Liver (tissue), 8 donors: ENCODE measurements at regions not wholly inside any gene's neighbourhood (a gene's known extent, or its start where the extent isn't known, plus 50 kb on each side); places are given as distances from the start of the nearest gene placed in this dataset.

ENCODE experiments used
- DNase-seq: peaks from one replicate; pipeline ENCODE4 v3.0.0-alpha.2; 2017; ENCODE audit warnings: low spot score
- H3K27ac ChIP-seq, 2 donors: one replicate each; pipeline ENCODE4 v1.7.0; 2013; ENCODE audit warnings: inconsistent platforms in 2 of 2, low read length in 2 of 2, control low read depth in 1 of 2, low read depth in 1 of 2, mild to moderate bottlenecking in 1 of 2
- H3K27me3 ChIP-seq, 4 donors: one replicate each; pipeline versions ENCODE4 v1.6.1 to v1.7.0; 2013; ENCODE audit warnings: low read length in 3 of 4, inconsistent platforms in 1 of 4, mild to moderate bottlenecking in 1 of 4, moderate library complexity in 1 of 4; ENCODE audit not compliant: control insufficient read depth in 4 of 4, insufficient read depth in 4 of 4
- H3K36me3 ChIP-seq, 4 donors: one replicate each; pipeline versions ENCODE4 v1.6.1 to v1.7.0; 2013; ENCODE audit warnings: low read length in 3 of 4, mild to moderate bottlenecking in 3 of 4, low read depth in 1 of 4, moderate library complexity in 1 of 4; ENCODE audit not compliant: control insufficient read depth in 4 of 4, insufficient read depth in 3 of 4
- H3K4me1 ChIP-seq, 4 donors: one replicate each; pipeline versions ENCODE4 v1.6.1 to v1.7.0; 2013; ENCODE audit warnings: low read length in 3 of 4, mild to moderate bottlenecking in 3 of 4, moderate library complexity in 1 of 4; ENCODE audit not compliant: control insufficient read depth in 4 of 4, insufficient read depth in 4 of 4
- H3K4me3 ChIP-seq, 3 donors: one replicate each; pipeline versions ENCODE4 v1.6.1 to v1.7.0; 2013; ENCODE audit warnings: low read length in 3 of 3, control low read depth in 1 of 3, low read depth in 1 of 3, mild to moderate bottlenecking in 1 of 3
- H3K9ac ChIP-seq, 2 donors: one replicate each; pipeline ENCODE4 v1.7.0; 2013; ENCODE audit warnings: low read length in 2 of 2, mild to moderate bottlenecking in 2 of 2, moderate library complexity in 2 of 2, control low read depth in 1 of 2, low read depth in 1 of 2
- H3K9me3 ChIP-seq, 4 donors: one replicate each; pipeline versions ENCODE4 v1.6.1 to v1.7.0; 2013; ENCODE audit warnings: low read length in 3 of 4; ENCODE audit not compliant: control insufficient read depth in 4 of 4
- CTCF ChIP-seq: fragments of 150-350 bp; IDR thresholded peaks from 2 replicates; pipeline ENCODE4 v1.5.1; 2017; ENCODE audit warnings: improper control_type of control experiment, low read depth, low read length; ENCODE audit not compliant: missing input control
- EGR1 ChIP-seq, 2 donors: IDR thresholded peaks; 2 replicates each; pipeline ENCODE4 v1.6.1; 2016 to 2018; ENCODE audit warnings: antibody characterized with exemption in 2 of 2, low read depth in 2 of 2
- FOXA1 ChIP-seq: IDR thresholded peaks from 2 replicates; pipeline ENCODE4 v1.6.1; 2016; ENCODE audit warnings: antibody characterized with exemption
- FOXA2 ChIP-seq: IDR thresholded peaks from 2 replicates; pipeline ENCODE4 v1.6.1; 2016; ENCODE audit warnings: antibody characterized with exemption
- GABPA ChIP-seq, 2 donors: IDR thresholded peaks in 1 of 2; conservative IDR thresholded peaks in 1 of 2; 2 replicates each; pipeline ENCODE4 v1.6.1; 2016; ENCODE audit warnings: antibody characterized with exemption in 2 of 2, mild to moderate bottlenecking in 1 of 2, moderate library complexity in 1 of 2
- HNF4A ChIP-seq, 2 donors: conservative IDR thresholded peaks; 2 replicates each; pipeline ENCODE4 v1.6.1; 2016; ENCODE audit warnings: antibody characterized with exemption in 2 of 2, mild to moderate bottlenecking in 2 of 2
- HNF4G ChIP-seq: IDR thresholded peaks from 2 replicates; pipeline ENCODE4 v1.6.1; 2016; ENCODE audit warnings: antibody characterized with exemption
- JUND ChIP-seq, 2 donors: IDR thresholded peaks; 2 replicates each; pipeline ENCODE4 v1.6.1; 2016; ENCODE audit warnings: antibody characterized with exemption in 2 of 2
- MAX ChIP-seq: IDR thresholded peaks from 2 replicates; pipeline ENCODE4 v1.6.1; 2016; ENCODE audit warnings: antibody characterized with exemption
- NR2F2 ChIP-seq: IDR thresholded peaks from 2 replicates; pipeline ENCODE4 v1.6.1; 2016; ENCODE audit warnings: antibody characterized with exemption
- RAD21 ChIP-seq, 2 donors: IDR thresholded peaks; 2 replicates each; pipeline ENCODE4 v1.6.1; 2016; ENCODE audit warnings: antibody characterized with exemption in 2 of 2, mild to moderate bottlenecking in 2 of 2
- RXRA ChIP-seq, 2 donors: IDR thresholded peaks; 2 replicates each; pipeline ENCODE4 v1.6.1; 2017 to 2018; ENCODE audit warnings: antibody characterized with exemption in 2 of 2, mild to moderate bottlenecking in 1 of 2
- SP1 ChIP-seq: IDR thresholded peaks from 2 replicates; pipeline ENCODE4 v1.6.1; 2018; ENCODE audit warnings: antibody characterized with exemption, mild to moderate bottlenecking
- TAF1 ChIP-seq: conservative IDR thresholded peaks from 2 replicates; pipeline ENCODE4 v1.6.1; 2016; ENCODE audit warnings: antibody characterized with exemption, mild to moderate bottlenecking
- YY1 ChIP-seq: IDR thresholded peaks from 2 replicates; pipeline ENCODE4 v1.6.1; 2016; ENCODE audit warnings: antibody characterized with exemption, mild to moderate bottlenecking
- WGBS: extraction: QIAGEN DNeasy Blood & Tissue Kit; methylation state at CpG from one replicate; pipeline ENCODE4 v1.1.7; 2013; 5-methylcytosine and 5-hydroxymethylcytosine counted together
- TF ChIP-seq, protein P1 (sequence below): IDR thresholded peaks from 2 replicates; pipeline ENCODE4 v1.6.1; 2016; ENCODE audit warnings: antibody characterized with exemption
- TF ChIP-seq, protein P2 (sequence below): IDR thresholded peaks from 2 replicates; pipeline ENCODE4 v1.6.1; 2016; ENCODE audit warnings: antibody characterized with exemption, mild to moderate bottlenecking
- TF ChIP-seq, protein P3 (sequence below): IDR thresholded peaks from 2 replicates; pipeline ENCODE4 v1.6.1; 2016; ENCODE audit warnings: antibody characterized with exemption
- donor health status: healthy.
- donor health status: healthy.
- donor health status: healthy.
- donor health status: healthy.
- donor health status: healthy.

GRCh38 chr3:128567705-128568356 lies 74.8 kb upstream of the GATA2 start:
- TF ChIP-seq, protein P1, sequence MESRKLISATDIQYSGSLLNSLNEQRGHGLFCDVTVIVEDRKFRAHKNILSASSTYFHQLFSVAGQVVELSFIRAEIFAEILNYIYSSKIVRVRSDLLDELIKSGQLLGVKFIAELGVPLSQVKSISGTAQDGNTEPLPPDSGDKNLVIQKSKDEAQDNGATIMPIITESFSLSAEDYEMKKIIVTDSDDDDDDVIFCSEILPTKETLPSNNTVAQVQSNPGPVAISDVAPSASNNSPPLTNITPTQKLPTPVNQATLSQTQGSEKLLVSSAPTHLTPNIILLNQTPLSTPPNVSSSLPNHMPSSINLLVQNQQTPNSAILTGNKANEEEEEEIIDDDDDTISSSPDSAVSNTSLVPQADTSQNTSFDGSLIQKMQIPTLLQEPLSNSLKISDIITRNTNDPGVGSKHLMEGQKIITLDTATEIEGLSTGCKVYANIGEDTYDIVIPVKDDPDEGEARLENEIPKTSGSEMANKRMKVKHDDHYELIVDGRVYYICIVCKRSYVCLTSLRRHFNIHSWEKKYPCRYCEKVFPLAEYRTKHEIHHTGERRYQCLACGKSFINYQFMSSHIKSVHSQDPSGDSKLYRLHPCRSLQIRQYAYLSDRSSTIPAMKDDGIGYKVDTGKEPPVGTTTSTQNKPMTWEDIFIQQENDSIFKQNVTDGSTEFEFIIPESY, result no peak
- no peak for TF ChIP-seq HNF4G
- TF ChIP-seq YY1, result no peak
- TF ChIP-seq GABPA (IDR thresholded peaks at IDR 0.05 in 1 of 2, conservative IDR thresholded peaks at IDR 0.05 in 1 of 2), result no peak
- TF ChIP-seq NR2F2, result no peak
- no peak for TF ChIP-seq JUND (IDR thresholded peaks at IDR 0.05)
- no peaks in the 10 kb centered on the region for H3K9me3 ChIP-seq
- no peak overlapping the region for H3K27ac ChIP-seq
- 83% methylated on average over 12 of the region's 12 CpGs for WGBS
- H3K4me3 ChIP-seq, result no peak overlapping the region
- DNase-seq, result no peak
- H3K27me3 ChIP-seq, result no peaks in the 10 kb centered on the region
- H3K4me1 ChIP-seq, result no peaks in the 10 kb centered on the region
- no peak overlapping the region for H3K9ac ChIP-seq
- no peaks in the 10 kb centered on the region for H3K36me3 ChIP-seq

DNA sequence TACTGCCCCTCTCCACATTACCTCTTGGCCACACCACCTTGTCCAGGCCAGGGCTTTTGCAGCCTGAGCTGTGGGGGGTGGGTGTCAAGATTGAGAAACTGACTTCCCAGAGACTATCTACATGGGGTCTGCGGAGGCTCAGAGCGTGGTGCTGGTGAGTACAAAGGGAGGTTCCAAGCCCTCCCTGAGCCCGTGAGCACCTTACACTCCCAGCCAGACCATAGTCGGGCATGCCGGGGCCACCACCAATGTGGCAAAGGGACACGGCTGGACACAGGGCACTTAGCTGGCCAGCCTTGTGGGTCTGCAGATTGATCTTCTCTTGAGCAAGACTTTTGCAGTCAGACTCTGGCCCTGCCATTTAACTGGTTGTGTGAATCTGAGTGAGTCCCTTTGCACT lies 74.1 kb upstream of the GATA2 start:
- no peaks in the 10 kb centered on the region for H3K27me3 ChIP-seq
- no peaks in the 10 kb centered on the region for H3K4me1 ChIP-seq
- H3K4me3 ChIP-seq, result no peak overlapping the region
- no peak overlapping the region for H3K27ac ChIP-seq
- H3K36me3 ChIP-seq, result no peaks in the 10 kb centered on the region
- no peak overlapping the region for H3K9ac ChIP-seq
- DNase-seq, result no peak
- WGBS, result 93% methylated on average over 6 of the region's 6 CpGs
- H3K9me3 ChIP-seq, result no peaks in the 10 kb centered on the region
- TF ChIP-seq RAD21 (IDR thresholded peaks at IDR 0.05), result no peak
- TF ChIP-seq TAF1, result no peak
- no peak for TF ChIP-seq HNF4G
- TF ChIP-seq JUND (IDR thresholded peaks at IDR 0.05), result no peak
- TF ChIP-seq FOXA1, result no peak
- TF ChIP-seq GABPA (IDR thresholded peaks at IDR 0.05 in 1 of 2, conservative IDR thresholded peaks at IDR 0.05 in 1 of 2), result no peak
- TF ChIP-seq EGR1 (IDR thresholded peaks at IDR 0.05; ENCODE audit: low read depth in 2 of 2), result no peak
- TF ChIP-seq, protein P2, sequence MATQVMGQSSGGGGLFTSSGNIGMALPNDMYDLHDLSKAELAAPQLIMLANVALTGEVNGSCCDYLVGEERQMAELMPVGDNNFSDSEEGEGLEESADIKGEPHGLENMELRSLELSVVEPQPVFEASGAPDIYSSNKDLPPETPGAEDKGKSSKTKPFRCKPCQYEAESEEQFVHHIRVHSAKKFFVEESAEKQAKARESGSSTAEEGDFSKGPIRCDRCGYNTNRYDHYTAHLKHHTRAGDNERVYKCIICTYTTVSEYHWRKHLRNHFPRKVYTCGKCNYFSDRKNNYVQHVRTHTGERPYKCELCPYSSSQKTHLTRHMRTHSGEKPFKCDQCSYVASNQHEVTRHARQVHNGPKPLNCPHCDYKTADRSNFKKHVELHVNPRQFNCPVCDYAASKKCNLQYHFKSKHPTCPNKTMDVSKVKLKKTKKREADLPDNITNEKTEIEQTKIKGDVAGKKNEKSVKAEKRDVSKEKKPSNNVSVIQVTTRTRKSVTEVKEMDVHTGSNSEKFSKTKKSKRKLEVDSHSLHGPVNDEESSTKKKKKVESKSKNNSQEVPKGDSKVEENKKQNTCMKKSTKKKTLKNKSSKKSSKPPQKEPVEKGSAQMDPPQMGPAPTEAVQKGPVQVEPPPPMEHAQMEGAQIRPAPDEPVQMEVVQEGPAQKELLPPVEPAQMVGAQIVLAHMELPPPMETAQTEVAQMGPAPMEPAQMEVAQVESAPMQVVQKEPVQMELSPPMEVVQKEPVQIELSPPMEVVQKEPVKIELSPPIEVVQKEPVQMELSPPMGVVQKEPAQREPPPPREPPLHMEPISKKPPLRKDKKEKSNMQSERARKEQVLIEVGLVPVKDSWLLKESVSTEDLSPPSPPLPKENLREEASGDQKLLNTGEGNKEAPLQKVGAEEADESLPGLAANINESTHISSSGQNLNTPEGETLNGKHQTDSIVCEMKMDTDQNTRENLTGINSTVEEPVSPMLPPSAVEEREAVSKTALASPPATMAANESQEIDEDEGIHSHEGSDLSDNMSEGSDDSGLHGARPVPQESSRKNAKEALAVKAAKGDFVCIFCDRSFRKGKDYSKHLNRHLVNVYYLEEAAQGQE, result no peak
- TF ChIP-seq CTCF, result no peak
- TF ChIP-seq, protein P1, result no peak
- no peak for TF ChIP-seq YY1
- TF ChIP-seq HNF4A (conservative IDR thresholded peaks at IDR 0.05), result no peak
- no peak for TF ChIP-seq NR2F2
- TF ChIP-seq RXRA (IDR thresholded peaks at IDR 0.05), result no peak
- no peak for TF ChIP-seq SP1
- TF ChIP-seq FOXA2, result no peak
- TF ChIP-seq, protein P3, sequence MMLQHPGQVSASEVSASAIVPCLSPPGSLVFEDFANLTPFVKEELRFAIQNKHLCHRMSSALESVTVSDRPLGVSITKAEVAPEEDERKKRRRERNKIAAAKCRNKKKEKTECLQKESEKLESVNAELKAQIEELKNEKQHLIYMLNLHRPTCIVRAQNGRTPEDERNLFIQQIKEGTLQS, result no peak
- no peak for TF ChIP-seq MAX
